Thymus (tissue), 11 donors: ENCODE measurements at regions not wholly inside any gene's neighbourhood (a gene's known extent, or its start where the extent isn't known, plus 50 kb on each side); places are given as distances from the start of the nearest gene placed in this dataset.

Source experiments
- DNase-seq, 9 donors: peaks; one replicate each; pipeline ENCODE4 v3.0.0-alpha.2; 2013; ENCODE audit warnings: low spot score in 9 of 9, low read depth in 6 of 9, missing footprints in 1 of 9
- H3K27ac ChIP-seq, 2 donors: one replicate each; pipeline ENCODE4 v1.5.1; 2013; ENCODE audit warnings: control low read depth in 1 of 2, low read depth in 1 of 2, low read length in 1 of 2, mild to moderate bottlenecking in 1 of 2, moderate library complexity in 1 of 2
- H3K27me3 ChIP-seq, 2 donors: one replicate each; pipeline ENCODE4 v1.5.1; 2013; ENCODE audit warnings: low read length in 1 of 2; ENCODE audit not compliant: control insufficient read depth in 2 of 2, insufficient read depth in 1 of 2
- H3K36me3 ChIP-seq, 2 donors: one replicate each; pipeline ENCODE4 v1.5.1; 2013; ENCODE audit warnings: low read length in 1 of 2, mild to moderate bottlenecking in 1 of 2, moderate library complexity in 1 of 2; ENCODE audit not compliant: control insufficient read depth in 2 of 2, insufficient read depth in 2 of 2
- H3K4me1 ChIP-seq, 2 donors: one replicate each; pipeline ENCODE4 v1.5.1; 2013; ENCODE audit warnings: low read length in 2 of 2; ENCODE audit not compliant: control insufficient read depth in 2 of 2, insufficient read depth in 2 of 2
- H3K4me3 ChIP-seq, 2 donors: one replicate each; pipeline ENCODE4 v1.5.1; 2013; ENCODE audit warnings: low read length in 2 of 2, control low read depth in 1 of 2, mild to moderate bottlenecking in 1 of 2
- H3K9me3 ChIP-seq, 2 donors: one replicate each; pipeline ENCODE4 v1.5.1; 2013; ENCODE audit warnings: low read length in 1 of 2, mild to moderate bottlenecking in 1 of 2; ENCODE audit not compliant: control insufficient read depth in 2 of 2, insufficient read depth in 1 of 2
- WGBS: extraction: QIAGEN DNeasy Blood & Tissue Kit; methylation state at CpG from one replicate; pipeline ENCODE4 v1.1.7; 2013; 5-methylcytosine and 5-hydroxymethylcytosine counted together
- donor health status: healthy.

DNA sequence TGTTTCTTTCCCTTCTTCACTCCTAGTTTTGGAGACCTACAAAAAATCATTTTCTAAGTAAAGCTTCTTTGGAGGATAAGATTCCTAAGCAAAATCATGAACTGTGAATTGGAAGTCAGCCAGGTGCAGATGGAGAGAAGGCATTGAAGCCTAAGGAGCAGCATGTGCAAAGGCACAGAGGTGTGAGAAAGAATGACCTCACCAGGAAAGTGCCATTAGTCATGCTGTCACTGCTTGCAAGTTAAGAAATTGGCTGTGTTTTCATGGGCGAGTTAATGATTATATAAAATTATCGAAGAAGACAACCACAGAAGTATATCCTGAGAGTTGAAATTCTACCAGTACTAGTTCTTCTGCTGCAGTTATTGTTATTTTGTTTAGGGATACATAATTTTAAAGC, 80.3 kb upstream of the KLHL1 start:
- no peaks in the 10 kb centered on the region for H3K27me3 ChIP-seq
- no peak overlapping the region for H3K27ac ChIP-seq
- WGBS: 89% methylated on average over 2 of the region's 2 CpGs
- no peaks in the 10 kb centered on the region for H3K36me3 ChIP-seq
- H3K4me1 ChIP-seq: no peaks in the 10 kb centered on the region
- H3K9me3 ChIP-seq: no peaks in the 10 kb centered on the region
- DNase-seq: no peak
- H3K4me3 ChIP-seq: no peak overlapping the region

- no peaks in the 10 kb centered on the region for H3K9me3 ChIP-seq
- H3K4me1 ChIP-seq: no peaks in the 10 kb centered on the region
- H3K27ac ChIP-seq: no peak overlapping the region
- H3K27me3 ChIP-seq: no peaks in the 10 kb centered on the region
- WGBS: 86% methylated on average over 2 of the region's 2 CpGs
- no peak for DNase-seq
- H3K36me3 ChIP-seq: no peaks in the 10 kb centered on the region
- H3K4me3 ChIP-seq: no peak overlapping the region
These were observed 74.8 kb upstream of the KLHL1 start for GRCh38 chr13:70183041-70183440.
